HepG2 (cell line): ENCODE measurements at regions not wholly inside any gene's neighbourhood (a gene's known extent, or its start where the extent isn't known, plus 50 kb on each side); places are given as distances from the start of the nearest gene placed in this dataset.

Experiments
- ATAC-seq: fragments of 200-7000 bp; cut with Tn5 transposase; 3 replicates; pipeline ENCODE4 v1.9.1; 2020; ENCODE audit warnings: mild to moderate bottlenecking, moderate library complexity
- BruUV-seq: library from RNA; stranded (reverse); fragments of 400-500 nt; replicated peaks from 2 replicates; lab custom pipeline; 2021; lab: Mats Ljungman, UMichigan
- CTCF ChIA-PET: fragments of 300-600 bp; formaldehyde crosslinking; extraction: SDS; loops from one replicate; lab custom pipeline; 2021; ENCODE audit warnings: low total read pairs, inconsistent platforms, low intra/inter-chr PET ratio; lab: Yijun Ruan, JAX
- POLR2A ChIA-PET: fragments of 350-600 bp; sonication (Branson Sonifier 250); formaldehyde crosslinking; loops from one replicate; lab custom pipeline; 2020; ENCODE audit warnings: antibody characterized with exemption, inconsistent platforms; lab: Yijun Ruan, JAX
- DNase-seq: peaks from one replicate; pipeline ENCODE4 v3.0.0-alpha.2; 2015; ENCODE audit warnings: low spot score
- FAIRE-seq: peaks from 3 replicates; lab custom pipeline; 2011; peaks lifted over from hg19 to GRCh38; lab: Jason Lieb, UNC
- H2AFZ ChIP-seq: one replicate; pipeline ENCODE4 v1.6.1; 2011; ENCODE audit warnings: low read length, inconsistent platforms
- H3K27ac ChIP-seq: fragments of 300-600 bp; 3 replicates; pipeline ENCODE4 v1.8.0; 2011; ENCODE audit warnings: mixed run types, mild to moderate bottlenecking, mixed read lengths, low read length, inconsistent platforms; ENCODE audit not compliant: insufficient read depth; ENCODE audit errors: extremely low read length
- H3K27me3 ChIP-seq, 2 experiments: fragments of 200-600 bp in 1 of 2; 2 replicates in 1 of 2; 3 replicates in 1 of 2; pipeline versions ENCODE4 v1.6.0 to v1.8.0; 2011; ENCODE audit warnings: low read length in 2 of 2, mild to moderate bottlenecking in 2 of 2, moderate library complexity in 2 of 2, inconsistent platforms in 1 of 2; ENCODE audit not compliant: insufficient read depth in 2 of 2, control insufficient read depth in 1 of 2
- H3K36me3 ChIP-seq, 2 experiments: fragments of 200-600 bp in 1 of 2; replicated peaks in 1 of 2; 2 replicates in 1 of 2; 3 replicates in 1 of 2; pipeline versions ENCODE4 v1.5.1 to v1.8.0; 2011; ENCODE audit warnings: low read length in 2 of 2, inconsistent platforms in 1 of 2; ENCODE audit not compliant: insufficient read depth in 2 of 2, control insufficient read depth in 1 of 2
- H3K4me1 ChIP-seq: 2 replicates; pipeline ENCODE4 v1.5.1; 2012; ENCODE audit warnings: low read length, inconsistent platforms; ENCODE audit not compliant: insufficient read depth
- H3K4me2 ChIP-seq: 2 replicates; pipeline ENCODE4 v1.6.0; 2011; ENCODE audit warnings: low read depth, low read length, inconsistent platforms
- H3K4me3 ChIP-seq, 3 experiments: fragments of 200-600 bp in 1 of 3; sonication (generic), shearing (Covaris generic) in 1 of 3; replicated peaks in 1 of 3; 2 replicates each; pipeline ENCODE4 v1.5.1; 2011 to 2016; ENCODE audit warnings: low read length in 3 of 3, inconsistent platforms in 2 of 3, low read depth in 2 of 3, mild to moderate bottlenecking in 2 of 3, control low read depth in 1 of 3, mixed read lengths in 1 of 3; ENCODE audit not compliant: insufficient read depth in 1 of 3
- H3K79me2 ChIP-seq: one replicate; pipeline ENCODE4 v1.6.1; 2011; ENCODE audit warnings: low read length, inconsistent platforms; ENCODE audit not compliant: insufficient read depth
- H3K9ac ChIP-seq: 2 replicates; pipeline ENCODE4 v1.6.0; 2011; ENCODE audit warnings: mild to moderate bottlenecking, low read depth, low read length, inconsistent platforms; ENCODE audit not compliant: insufficient read depth
- H3K9me3 ChIP-seq: 2 replicates; pipeline ENCODE4 v1.5.1; 2012; ENCODE audit warnings: mild to moderate bottlenecking, low read length
- H4K20me1 ChIP-seq: 2 replicates; pipeline ENCODE4 v1.6.0; 2011; ENCODE audit warnings: inconsistent platforms, mild to moderate bottlenecking, low read length, moderate library complexity; ENCODE audit not compliant: insufficient read depth
- ATF7 ChIP-seq, 2 experiments: fragments of 450-650 bp in 1 of 2; sonication (generic) in 1 of 2; formaldehyde crosslinking in 1 of 2; IDR thresholded peaks; 2 replicates each; pipeline versions ENCODE4 v1.4.0 to v1.6.1; 2016 to 2020; ENCODE audit warnings: antibody characterized with exemption in 1 of 2, mild to moderate bottlenecking in 1 of 2, missing genetic modification reagents in 1 of 2
- HCFC1 ChIP-seq: fragments of 150-350 bp; IDR thresholded peaks from 2 replicates; pipeline ENCODE4 v1.6.1; 2014; ENCODE audit warnings: low read depth, low read length
- KLF16 ChIP-seq, 2 experiments: sonication (generic) in 1 of 2; formaldehyde crosslinking in 1 of 2; IDR thresholded peaks; 2 replicates each; pipeline versions ENCODE4 v1.6.1 to v1.8.0; 2016 to 2023; ENCODE audit warnings: missing genetic modification reagents in 2 of 2, missing compliant biosample characterization in 1 of 2
- MBNL3 ChIP-seq: fragments of 250-450 bp; sonication (Bioruptor Pico); conservative IDR thresholded peaks from 2 replicates; pipeline ENCODE4 v1.8.0; 2022; ENCODE audit warnings: mild to moderate bottlenecking, inconsistent platforms
- RBAK ChIP-seq: sonication (generic); formaldehyde crosslinking; IDR thresholded peaks from 2 replicates; pipeline ENCODE4 v1.5.1; 2020; ENCODE audit warnings: mild to moderate bottlenecking, missing genetic modification reagents
- SP2 ChIP-seq: sonication (generic); formaldehyde crosslinking; IDR thresholded peaks from 2 replicates; pipeline ENCODE4 v1.5.1; 2020; ENCODE audit warnings: mild to moderate bottlenecking, missing genetic modification reagents
- TSC22D2 ChIP-seq: sonication (generic); formaldehyde crosslinking; IDR thresholded peaks from 2 replicates; pipeline ENCODE4 v1.5.1; 2020; ENCODE audit warnings: missing genetic modification reagents, mild to moderate bottlenecking, borderline replicate concordance
- ZNF496 ChIP-seq: sonication (generic); formaldehyde crosslinking; IDR thresholded peaks from 2 replicates; pipeline ENCODE4 v1.8.1; 2023; ENCODE audit warnings: mild to moderate bottlenecking, moderate library complexity, missing genetic modification reagents; ENCODE audit not compliant: insufficient replicate concordance
- ZNF563 ChIP-seq: sonication (generic); formaldehyde crosslinking; IDR thresholded peaks from 2 replicates; pipeline ENCODE4 v1.8.0; 2022; ENCODE audit warnings: mild to moderate bottlenecking, moderate library complexity, missing genetic modification reagents
- ZNF644 ChIP-seq: IDR thresholded peaks from 2 replicates; pipeline ENCODE4 v1.6.1; 2016; ENCODE audit warnings: low read depth
- ZNF713 ChIP-seq: sonication (generic); formaldehyde crosslinking; IDR thresholded peaks from 2 replicates; pipeline ENCODE4 v1.4.0; 2020; ENCODE audit warnings: mild to moderate bottlenecking, missing genetic modification reagents
- ZNF790 ChIP-seq: sonication (generic); formaldehyde crosslinking; IDR thresholded peaks from 2 replicates; pipeline ENCODE4 v1.8.0; 2022; ENCODE audit warnings: missing genetic modification reagents, mild to moderate bottlenecking, borderline replicate concordance
- WGBS: methylation state at CpG from one replicate; pipeline ENCODE4 v1.1.6; 2017; ENCODE audit warnings: low lambda C conversion rate; 5-methylcytosine and 5-hydroxymethylcytosine counted together
- in situ Hi-C: cut with HindIII; loops from 2 replicates; pipeline ENCODE4 v1.10.0; 2017; ENCODE audit warnings: low pct_unique_long_range_greater_than_20kb; ENCODE audit not compliant: extremely low pct_ligation_motif_present
- intact Hi-C: fragments of 100-400 bp; cut with micrococcal nuclease; formaldehyde crosslinking; loops from one replicate; pipeline ENCODE4 v1.10.0; 2022; ENCODE audit not compliant: unreplicated experiment
- TF ChIP-seq, protein P1 (sequence below): sonication (generic); formaldehyde crosslinking; IDR thresholded peaks from 2 replicates; pipeline ENCODE4 v1.4.0; 2020; ENCODE audit warnings: missing genetic modification reagents
- TF ChIP-seq, protein P2 (sequence below): sonication (generic); formaldehyde crosslinking; IDR thresholded peaks from 2 replicates; pipeline ENCODE4 v1.5.1; 2020; ENCODE audit warnings: missing genetic modification reagents, mild to moderate bottlenecking, borderline replicate concordance

DNA sequence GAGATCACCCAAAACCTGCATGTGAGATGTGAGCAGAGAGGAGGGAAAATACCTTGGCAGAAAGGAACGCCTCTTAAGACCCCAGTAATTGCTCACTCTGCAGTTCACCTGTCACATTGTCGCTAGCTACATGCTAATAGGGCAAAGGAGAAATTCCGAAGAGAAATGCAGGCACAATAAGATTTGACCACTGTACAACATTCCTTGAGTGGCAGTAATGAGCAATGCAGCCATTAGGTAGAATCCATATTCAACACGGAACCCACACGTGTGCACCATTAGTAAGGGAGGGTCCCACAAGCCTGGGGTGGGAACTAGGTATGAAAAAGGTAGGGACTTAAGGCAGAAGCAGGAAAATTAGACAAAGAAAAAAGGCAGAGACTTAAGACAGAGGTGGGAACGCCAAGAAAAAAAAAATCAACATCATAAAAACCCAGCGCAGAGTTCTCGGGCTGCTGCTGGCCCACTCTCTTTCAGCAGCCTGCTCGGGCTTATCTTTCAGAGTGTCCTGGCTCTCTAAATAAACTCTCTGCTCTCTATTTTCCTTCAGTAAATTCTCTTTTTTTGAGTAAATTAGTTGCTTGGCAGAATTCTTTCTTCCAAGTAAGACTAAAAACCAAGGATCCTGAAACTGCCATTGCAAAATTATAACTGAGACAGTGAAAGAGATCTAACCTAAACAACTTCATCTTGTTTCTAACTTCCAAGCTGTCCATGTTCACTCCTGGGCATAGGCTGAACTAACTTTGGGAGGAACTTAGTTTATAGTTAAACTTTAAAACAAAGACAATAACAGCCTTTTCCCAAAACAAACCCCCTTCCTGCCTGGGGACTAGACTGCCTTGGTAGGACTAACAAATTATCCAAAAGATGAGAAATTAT, 116.5 kb downstream of the CD24 start:
- ChIA-PET CTCF (no interaction called here), POLR2A (no interaction called here)
- Histone ChIP-seq H4K20me1 (no peaks in the 10 kb centered on the region), H3K4me1 (no peaks in the 10 kb centered on the region), H3K9me3 (peaks cover 23% of the 10 kb centered on the region), H3K36me3 (no peaks in the 10 kb centered on the region), H3K27ac (no peak overlapping the region), H3K9ac (no peak overlapping the region), H3K79me2 (no peaks in the 10 kb centered on the region), H3K27me3 (no peaks in the 10 kb centered on the region), H3K4me3 (no peak overlapping the region), H2AFZ (no peak overlapping the region), H3K4me2 (peak overlapping the region; percentile 9; the same call in 1 of the 2 replicates)
- BruUV-seq = no TSS peak
- 54% methylated on average over 9 of the region's 9 CpGs for WGBS
- in situ Hi-C loops = no loop called here
- FAIRE-seq = no peak
- no peak for DNase-seq
- no peak for ATAC-seq
- intact Hi-C loops = no loop called here
- TF ChIP-seq, protein P1, sequence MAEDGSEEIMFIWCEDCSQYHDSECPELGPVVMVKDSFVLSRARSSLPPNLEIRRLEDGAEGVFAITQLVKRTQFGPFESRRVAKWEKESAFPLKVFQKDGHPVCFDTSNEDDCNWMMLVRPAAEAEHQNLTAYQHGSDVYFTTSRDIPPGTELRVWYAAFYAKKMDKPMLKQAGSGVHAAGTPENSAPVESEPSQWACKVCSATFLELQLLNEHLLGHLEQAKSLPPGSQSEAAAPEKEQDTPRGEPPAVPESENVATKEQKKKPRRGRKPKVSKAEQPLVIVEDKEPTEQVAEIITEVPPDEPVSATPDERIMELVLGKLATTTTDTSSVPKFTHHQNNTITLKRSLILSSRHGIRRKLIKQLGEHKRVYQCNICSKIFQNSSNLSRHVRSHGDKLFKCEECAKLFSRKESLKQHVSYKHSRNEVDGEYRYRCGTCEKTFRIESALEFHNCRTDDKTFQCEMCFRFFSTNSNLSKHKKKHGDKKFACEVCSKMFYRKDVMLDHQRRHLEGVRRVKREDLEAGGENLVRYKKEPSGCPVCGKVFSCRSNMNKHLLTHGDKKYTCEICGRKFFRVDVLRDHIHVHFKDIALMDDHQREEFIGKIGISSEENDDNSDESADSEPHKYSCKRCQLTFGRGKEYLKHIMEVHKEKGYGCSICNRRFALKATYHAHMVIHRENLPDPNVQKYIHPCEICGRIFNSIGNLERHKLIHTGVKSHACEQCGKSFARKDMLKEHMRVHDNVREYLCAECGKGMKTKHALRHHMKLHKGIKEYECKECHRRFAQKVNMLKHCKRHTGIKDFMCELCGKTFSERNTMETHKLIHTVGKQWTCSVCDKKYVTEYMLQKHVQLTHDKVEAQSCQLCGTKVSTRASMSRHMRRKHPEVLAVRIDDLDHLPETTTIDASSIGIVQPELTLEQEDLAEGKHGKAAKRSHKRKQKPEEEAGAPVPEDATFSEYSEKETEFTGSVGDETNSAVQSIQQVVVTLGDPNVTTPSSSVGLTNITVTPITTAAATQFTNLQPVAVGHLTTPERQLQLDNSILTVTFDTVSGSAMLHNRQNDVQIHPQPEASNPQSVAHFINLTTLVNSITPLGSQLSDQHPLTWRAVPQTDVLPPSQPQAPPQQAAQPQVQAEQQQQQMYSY = no peak
- TF ChIP-seq ZNF713 (CRISPR knock-in tag) (no peak), KLF16 (CRISPR knock-in tag; IDR thresholded peaks at IDR 0.05) (no peak), ZNF563 (CRISPR knock-in tag) (no peak), MBNL3 (CRISPR knock-in tag) (no peak), ZNF790 (CRISPR knock-in tag) (no peak), HCFC1 (no peak), ZNF496 (no peak), ATF7 (IDR thresholded peaks at IDR 0.05) (no peak), ATF7 (CRISPR knock-in tag; IDR thresholded peaks at IDR 0.05) (no peak), RBAK (CRISPR knock-in tag) (no peak), SP2 (CRISPR knock-in tag) (no peak), ZNF644 (CRISPR knock-in tag) (no peak), TSC22D2 (CRISPR knock-in tag) (no peak)
- TF ChIP-seq, protein P2, sequence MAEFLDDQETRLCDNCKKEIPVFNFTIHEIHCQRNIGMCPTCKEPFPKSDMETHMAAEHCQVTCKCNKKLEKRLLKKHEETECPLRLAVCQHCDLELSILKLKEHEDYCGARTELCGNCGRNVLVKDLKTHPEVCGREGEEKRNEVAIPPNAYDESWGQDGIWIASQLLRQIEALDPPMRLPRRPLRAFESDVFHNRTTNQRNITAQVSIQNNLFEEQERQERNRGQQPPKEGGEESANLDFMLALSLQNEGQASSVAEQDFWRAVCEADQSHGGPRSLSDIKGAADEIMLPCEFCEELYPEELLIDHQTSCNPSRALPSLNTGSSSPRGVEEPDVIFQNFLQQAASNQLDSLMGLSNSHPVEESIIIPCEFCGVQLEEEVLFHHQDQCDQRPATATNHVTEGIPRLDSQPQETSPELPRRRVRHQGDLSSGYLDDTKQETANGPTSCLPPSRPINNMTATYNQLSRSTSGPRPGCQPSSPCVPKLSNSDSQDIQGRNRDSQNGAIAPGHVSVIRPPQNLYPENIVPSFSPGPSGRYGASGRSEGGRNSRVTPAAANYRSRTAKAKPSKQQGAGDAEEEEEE = no peak
